Stimulated activated naive CD8-positive, alpha-beta T cell treated with anti-CD3 and anti-CD28 coated beads, Interleukin-15, amount 100 ng/mL, for 72 hours (primary cell): ENCODE measurements at regions not wholly inside any gene's neighbourhood (a gene's known extent, or its start where the extent isn't known, plus 50 kb on each side); places are given as distances from the start of the nearest gene placed in this dataset.
A peak's percentile ranks its signal among the peaks of the same experiment; 100 is the strongest.
"Not testable (repeated sequence)": the region's sequence is repeated elsewhere in the genome, so short reads cannot be mapped to it uniquely, and the experiment has no call there.

Experiments used
- ATAC-seq: fragments of 150-1000 bp; cut with Tn5 transposase; 2 replicates; pipeline ENCODE4 v1.10.0; 2021; ENCODE audit warnings: mild to moderate bottlenecking, moderate library complexity
- DNase-seq, 2 donors: peaks; one replicate each; pipeline ENCODE4 v3.0.0; 2021 to 2022
- H3K27ac Mint-ChIP-seq, 2 donors: one replicate each; pipeline ENCODE4 v1.8.0; 2022; ENCODE audit warnings: mild to moderate bottlenecking in 2 of 2, mixed read lengths in 2 of 2, moderate library complexity in 2 of 2
- H3K27me3 Mint-ChIP-seq: one replicate; pipeline ENCODE4 v1.8.0; 2022; ENCODE audit warnings: mixed read lengths
- H3K4me1 Mint-ChIP-seq: one replicate; pipeline ENCODE4 v1.8.0; 2022; ENCODE audit warnings: mild to moderate bottlenecking, mixed read lengths
- H3K4me3 Mint-ChIP-seq, 2 donors: one replicate each; pipeline ENCODE4 v1.8.0; 2022; ENCODE audit warnings: mild to moderate bottlenecking in 2 of 2, mixed read lengths in 2 of 2, moderate library complexity in 1 of 2
- H3K9me3 Mint-ChIP-seq, 2 donors: one replicate each; pipeline ENCODE4 v1.8.0; 2022; ENCODE audit warnings: mixed read lengths in 2 of 2

GRCh38 chr13:56622840-56623239 is 517.9 kb upstream of the PRR20A start:
- Mint-ChIP-seq H3K9me3 (peaks cover 0 to 26% of the 10 kb centered on the region in 2 donors), H3K27ac (no peak overlapping the region), H3K4me3 (no peak overlapping the region), H3K4me1 (no peaks in the 10 kb centered on the region), H3K27me3 (no peaks in the 10 kb centered on the region)
- no peak for ATAC-seq
- no peak for DNase-seq

GRCh38 chr13:56628886-56629285 is 511.8 kb upstream of the PRR20A start:
- H3K9me3 Mint-ChIP-seq: peaks cover 22 to 53% of the 10 kb centered on the region in 2 donors
- ATAC-seq, H3K4me1 Mint-ChIP-seq, H3K27ac Mint-ChIP-seq, DNase-seq, H3K27me3 Mint-ChIP-seq, H3K4me3 Mint-ChIP-seq: not testable (repeated sequence)

- peaks cover 22 to 46% of the 10 kb centered on the region in 2 donors for H3K9me3 Mint-ChIP-seq
Observed at GRCh38 chr13:56631060-56631459, 509.7 kb upstream of the PRR20A start.

GRCh38 chr13:56653043-56653442 is 487.7 kb upstream of the PRR20A start:
- no peaks in the 10 kb centered on the region for H3K27me3 Mint-ChIP-seq
- ATAC-seq (no peak), DNase-seq (no peak)
- no peaks in the 10 kb centered on the region for H3K4me1 Mint-ChIP-seq
- no peak overlapping the region for H3K27ac Mint-ChIP-seq
- H3K4me3 Mint-ChIP-seq: no peak overlapping the region
- H3K9me3 Mint-ChIP-seq: peaks cover 7 to 10% of the 10 kb centered on the region in 2 donors

More at GRCh38 chr13:56631060-56631459, 509.7 kb upstream of the PRR20A start:
- H3K27ac Mint-ChIP-seq, H3K4me3 Mint-ChIP-seq, H3K4me1 Mint-ChIP-seq, DNase-seq, H3K27me3 Mint-ChIP-seq, ATAC-seq: not testable (repeated sequence)

- Mint-ChIP-seq H3K4me1 (no peaks in the 10 kb centered on the region), H3K4me3 (no peak overlapping the region), H3K9me3 (peaks cover 0 to 21% of the 10 kb centered on the region in 2 donors), H3K27me3 (no peaks in the 10 kb centered on the region), H3K27ac (no peak overlapping the region)
- DNase-seq: no peak
- no peak for ATAC-seq
Observed at GRCh38 chr13:56659041-56659471, 481.7 kb upstream of the PRR20A start.

- Mint-ChIP-seq H3K4me3 (no peak overlapping the region), H3K27me3 (no peaks in the 10 kb centered on the region), H3K4me1 (no peaks in the 10 kb centered on the region), H3K27ac (no peak overlapping the region), H3K9me3 (peaks cover 9 to 11% of the 10 kb centered on the region in 2 donors)
- ATAC-seq: no peak
- DNase-seq: no peak
Observed at GRCh38 chr13:56670563-56670962, 470.2 kb upstream of the PRR20A start.

GRCh38 chr13:56681404-56681803 is 459.3 kb upstream of the PRR20A start:
- DNase-seq (no peak), ATAC-seq (no peak)
- peaks cover 10 to 14% of the 10 kb centered on the region in 2 donors for H3K9me3 Mint-ChIP-seq
- H3K4me1 Mint-ChIP-seq: no peaks in the 10 kb centered on the region
- no peak overlapping the region for H3K4me3 Mint-ChIP-seq
- H3K27ac Mint-ChIP-seq: peak overlapping the region in 1 of 2 donors; percentile 16
- no peaks in the 10 kb centered on the region for H3K27me3 Mint-ChIP-seq

GRCh38 chr13:56687131-56687530 is 453.6 kb upstream of the PRR20A start:
- H3K4me1 Mint-ChIP-seq: no peaks in the 10 kb centered on the region
- no peaks in the 10 kb centered on the region for H3K27me3 Mint-ChIP-seq
- no peak overlapping the region for H3K27ac Mint-ChIP-seq
- peaks cover 5 to 7% of the 10 kb centered on the region in 2 donors for H3K9me3 Mint-ChIP-seq
- no peak for DNase-seq
- no peak overlapping the region for H3K4me3 Mint-ChIP-seq
- no peak for ATAC-seq

GRCh38 chr13:56697011-56697410 is 443.7 kb upstream of the PRR20A start:
- Mint-ChIP-seq H3K27me3 (no peaks in the 10 kb centered on the region), H3K27ac (no peak overlapping the region), H3K4me1 (no peaks in the 10 kb centered on the region), H3K4me3 (no peak overlapping the region), H3K9me3 (peaks cover 28% of the 10 kb centered on the region in 2 donors)
- DNase-seq: no peak
- ATAC-seq: no peak

- Mint-ChIP-seq H3K9me3 (peaks cover 11 to 22% of the 10 kb centered on the region in 2 donors), H3K27me3 (no peaks in the 10 kb centered on the region), H3K4me1 (no peaks in the 10 kb centered on the region), H3K27ac (no peak overlapping the region), H3K4me3 (no peak overlapping the region)
- ATAC-seq (no peak), DNase-seq (no peak)
Observed at GRCh38 chr13:56700324-56700723, 440.4 kb upstream of the PRR20A start.

- Mint-ChIP-seq H3K9me3 (peaks cover 0 to 18% of the 10 kb centered on the region in 2 donors), H3K27me3 (no peaks in the 10 kb centered on the region), H3K4me3 (no peak overlapping the region), H3K27ac (no peak overlapping the region), H3K4me1 (no peaks in the 10 kb centered on the region)
- ATAC-seq (no peak), DNase-seq (no peak)
Observed at GRCh38 chr13:56706485-56706884, 434.2 kb upstream of the PRR20A start.

GRCh38 chr13:56713656-56714055 is 427.1 kb upstream of the PRR20A start:
- no peak for DNase-seq
- Mint-ChIP-seq H3K27ac (no peak overlapping the region), H3K4me3 (no peak overlapping the region), H3K27me3 (no peaks in the 10 kb centered on the region), H3K4me1 (no peaks in the 10 kb centered on the region), H3K9me3 (peaks cover 4 to 15% of the 10 kb centered on the region in 2 donors)
- ATAC-seq: no peak

- Mint-ChIP-seq H3K27ac (no peak overlapping the region), H3K4me3 (no peak overlapping the region), H3K4me1 (no peaks in the 10 kb centered on the region), H3K27me3 (no peaks in the 10 kb centered on the region), H3K9me3 (peaks cover 10 to 23% of the 10 kb centered on the region in 2 donors)
- no peak for ATAC-seq
- no peak for DNase-seq
Observed at GRCh38 chr13:56718791-56719190, 421.9 kb upstream of the PRR20A start.

- no peak overlapping the region for H3K4me3 Mint-ChIP-seq
- H3K4me1 Mint-ChIP-seq: no peaks in the 10 kb centered on the region
- ATAC-seq (no peak), DNase-seq (no peak)
- no peak overlapping the region for H3K27ac Mint-ChIP-seq
- no peaks in the 10 kb centered on the region for H3K27me3 Mint-ChIP-seq
- peaks cover 10 to 20% of the 10 kb centered on the region in 2 donors for H3K9me3 Mint-ChIP-seq
Observed at GRCh38 chr13:56720841-56721240, 419.9 kb upstream of the PRR20A start.

GRCh38 chr13:56735537-56735942 is 405.2 kb upstream of the PRR20A start:
- Mint-ChIP-seq H3K4me3 (no peak overlapping the region), H3K9me3 (peaks cover 9 to 24% of the 10 kb centered on the region in 2 donors), H3K27me3 (no peaks in the 10 kb centered on the region), H3K27ac (no peak overlapping the region), H3K4me1 (no peaks in the 10 kb centered on the region)
- DNase-seq (no peak), ATAC-seq (no peak)

GRCh38 chr13:56736966-56737365 is 403.8 kb upstream of the PRR20A start:
- Mint-ChIP-seq H3K4me1 (no peaks in the 10 kb centered on the region), H3K27me3 (no peaks in the 10 kb centered on the region), H3K27ac (no peak overlapping the region), H3K4me3 (no peak overlapping the region), H3K9me3 (peaks cover 9 to 24% of the 10 kb centered on the region in 2 donors)
- DNase-seq (no peak), ATAC-seq (no peak)

- Mint-ChIP-seq H3K4me1 (no peaks in the 10 kb centered on the region), H3K27ac (no peak overlapping the region), H3K27me3 (no peaks in the 10 kb centered on the region), H3K4me3 (no peak overlapping the region), H3K9me3 (peaks cover 5 to 14% of the 10 kb centered on the region in 2 donors)
- ATAC-seq: no peak
- DNase-seq: no peak
Observed at GRCh38 chr13:56752636-56753035, 388.1 kb upstream of the PRR20A start.
